ENCODE measurements at regions not wholly inside any gene's neighbourhood (a gene's known extent, or its start where the extent isn't known, plus 50 kb on each side); places are given as distances from the start of the nearest gene placed in this dataset.
"Not testable (repeated sequence)": the region's sequence is repeated elsewhere in the genome, so short reads cannot be mapped to it uniquely, and the experiment has no call there.

GRCh38 chr7:150156015-150156414, 167.1 kb upstream of the LRRC61 start:
- not testable (repeated sequence) for H3K4me1 ChIP-seq (ENCODE audit: control insufficient read depth, insufficient read depth, low read length); H3K9ac ChIP-seq (ENCODE audit: low read length); H3K9me3 ChIP-seq (ENCODE audit: control insufficient read depth, insufficient read depth, low read depth, low read length); H3K4me3 ChIP-seq (ENCODE audit: low read depth, low read length); H3K36me3 ChIP-seq (ENCODE audit: control insufficient read depth, insufficient read depth, low read length); H3K27ac ChIP-seq (ENCODE audit: low read depth, low read length)
- H3K27me3 ChIP-seq (ENCODE audit: control insufficient read depth, insufficient read depth, low read length) = peaks cover 13% of the 10 kb centered on the region; the same call in 1 of the 2 replicates

- H3K27me3 ChIP-seq (ENCODE audit: control insufficient read depth, insufficient read depth, low read length) = peaks cover 13% of the 10 kb centered on the region; the same call in 1 of the 2 replicates
- not testable (repeated sequence) for H3K4me1 ChIP-seq (ENCODE audit: control insufficient read depth, insufficient read depth, low read length); H3K9me3 ChIP-seq (ENCODE audit: control insufficient read depth, insufficient read depth, low read depth, low read length); H3K27ac ChIP-seq (ENCODE audit: low read depth, low read length); H3K36me3 ChIP-seq (ENCODE audit: control insufficient read depth, insufficient read depth, low read length); H3K4me3 ChIP-seq (ENCODE audit: low read depth, low read length); H3K9ac ChIP-seq (ENCODE audit: low read length)
Measured at GRCh38 chr7:150158696-150159095, 164.5 kb upstream of the LRRC61 start.

DNA sequence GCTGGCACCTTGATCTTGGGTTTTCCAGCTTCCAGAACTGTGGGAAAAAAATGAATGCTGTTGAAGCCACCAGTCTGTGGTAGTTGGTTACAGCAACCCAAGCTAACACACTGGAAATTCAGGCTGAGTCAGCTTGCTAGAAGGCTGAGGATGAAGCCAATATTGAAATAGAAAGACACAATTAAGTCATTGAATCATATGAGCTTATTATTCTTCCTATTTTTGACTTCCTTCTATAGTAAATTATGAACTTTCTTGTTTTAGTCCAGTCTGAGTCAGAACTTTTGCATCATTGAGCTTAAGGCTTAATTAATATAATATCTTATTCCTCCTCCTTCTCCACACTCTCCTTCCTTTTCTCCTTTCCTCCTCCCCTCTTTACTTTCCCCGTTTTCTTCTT, 153.6 kb upstream of the LRRC61 start:
- H3K9ac ChIP-seq (ENCODE audit: low read length); H3K9me3 ChIP-seq (ENCODE audit: control insufficient read depth, insufficient read depth, low read depth, low read length); H3K27me3 ChIP-seq (ENCODE audit: control insufficient read depth, insufficient read depth, low read length); H3K4me1 ChIP-seq (ENCODE audit: control insufficient read depth, insufficient read depth, low read length); H3K4me3 ChIP-seq (ENCODE audit: low read depth, low read length); H3K27ac ChIP-seq (ENCODE audit: low read depth, low read length); H3K36me3 ChIP-seq (ENCODE audit: control insufficient read depth, insufficient read depth, low read length): not testable (repeated sequence)

GRCh38 chr7:150169943-150170490, 153.1 kb upstream of the LRRC61 start:
- H3K9me3 ChIP-seq (ENCODE audit: control insufficient read depth, insufficient read depth, low read depth, low read length); H3K27ac ChIP-seq (ENCODE audit: low read depth, low read length): not testable (repeated sequence)

DNA sequence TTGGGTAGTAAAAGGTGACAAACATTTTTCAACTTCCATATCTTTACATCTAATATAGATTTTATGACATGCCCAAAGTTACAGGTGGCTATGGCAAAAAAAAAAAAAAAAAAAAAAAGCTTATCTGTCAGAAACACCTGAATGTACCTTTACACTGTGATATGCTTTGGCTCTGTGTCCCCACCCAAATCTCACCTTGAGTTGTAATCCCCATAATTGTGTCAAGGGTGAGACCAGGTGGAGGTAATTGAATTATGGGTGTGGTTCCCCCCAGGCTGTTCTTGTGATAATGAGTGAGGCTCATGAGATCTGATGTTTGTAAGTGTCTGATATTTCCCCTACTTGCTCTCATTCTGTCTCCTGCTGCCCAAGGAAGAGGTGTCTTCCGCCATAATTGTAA, 139.6 kb upstream of the LRRC61 start:
- H3K9ac ChIP-seq (ENCODE audit: low read length); H3K36me3 ChIP-seq (ENCODE audit: control insufficient read depth, insufficient read depth, low read length); H3K27ac ChIP-seq (ENCODE audit: low read depth, low read length); H3K4me3 ChIP-seq (ENCODE audit: low read depth, low read length); H3K9me3 ChIP-seq (ENCODE audit: control insufficient read depth, insufficient read depth, low read depth, low read length); H3K27me3 ChIP-seq (ENCODE audit: control insufficient read depth, insufficient read depth, low read length); H3K4me1 ChIP-seq (ENCODE audit: control insufficient read depth, insufficient read depth, low read length): not testable (repeated sequence)

More at GRCh38 chr7:150169943-150170490, 153.1 kb upstream of the LRRC61 start:
- H3K4me1 ChIP-seq (ENCODE audit: control insufficient read depth, insufficient read depth, low read length); H3K36me3 ChIP-seq (ENCODE audit: control insufficient read depth, insufficient read depth, low read length); H3K4me3 ChIP-seq (ENCODE audit: low read depth, low read length); H3K27me3 ChIP-seq (ENCODE audit: control insufficient read depth, insufficient read depth, low read length); H3K9ac ChIP-seq (ENCODE audit: low read length): not testable (repeated sequence)

DNA sequence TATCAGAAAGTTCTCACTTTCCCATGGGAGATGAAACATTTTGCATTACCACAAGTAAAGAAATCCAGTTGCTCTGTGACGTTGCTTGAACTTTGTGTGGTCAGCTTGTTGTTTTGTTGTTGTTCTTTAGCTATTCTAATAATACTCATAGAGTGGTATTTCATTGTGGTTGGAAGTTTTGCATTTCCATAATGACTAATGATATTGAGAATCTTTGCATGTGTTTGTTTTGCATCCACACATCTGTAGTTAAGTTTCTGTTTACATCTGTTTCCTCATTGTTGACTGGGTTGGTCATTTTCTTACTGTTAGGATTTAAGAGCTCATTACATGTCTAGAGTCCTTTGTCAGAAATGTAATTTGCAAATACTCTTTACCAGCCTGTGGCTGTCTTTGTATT, 133.2 kb upstream of the LRRC61 start:
- H3K4me3 ChIP-seq (ENCODE audit: low read depth, low read length); H3K9me3 ChIP-seq (ENCODE audit: control insufficient read depth, insufficient read depth, low read depth, low read length); H3K4me1 ChIP-seq (ENCODE audit: control insufficient read depth, insufficient read depth, low read length); H3K27ac ChIP-seq (ENCODE audit: low read depth, low read length); H3K9ac ChIP-seq (ENCODE audit: low read length); H3K36me3 ChIP-seq (ENCODE audit: control insufficient read depth, insufficient read depth, low read length); H3K27me3 ChIP-seq (ENCODE audit: control insufficient read depth, insufficient read depth, low read length): not testable (repeated sequence)

DNA sequence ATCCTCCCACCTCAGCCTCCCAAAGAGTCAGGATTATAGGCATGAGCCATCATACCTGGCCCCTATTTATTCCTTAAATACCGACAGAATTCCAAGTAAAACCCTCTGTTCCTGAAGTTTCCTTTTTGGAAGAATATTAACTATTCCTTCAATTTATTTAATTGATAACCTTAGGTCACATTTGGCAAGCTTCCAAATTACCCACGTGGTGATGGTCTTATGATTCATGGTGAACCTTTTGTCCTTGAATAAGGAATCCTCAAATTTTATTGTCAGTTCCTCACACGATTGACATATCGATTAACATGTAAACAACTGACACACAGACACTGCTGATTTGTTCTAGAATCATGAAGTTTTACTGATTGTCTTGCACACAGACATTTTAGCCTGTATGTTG, 130.6 kb upstream of the LRRC61 start:
- H3K9me3 ChIP-seq (ENCODE audit: control insufficient read depth, insufficient read depth, low read depth, low read length); H3K4me1 ChIP-seq (ENCODE audit: control insufficient read depth, insufficient read depth, low read length): not testable (repeated sequence)

GRCh38 chr7:150193866-150194265, 129.3 kb upstream of the LRRC61 start:
- not testable (repeated sequence) for H3K27ac ChIP-seq (ENCODE audit: low read depth, low read length); H3K9ac ChIP-seq (ENCODE audit: low read length); H3K27me3 ChIP-seq (ENCODE audit: control insufficient read depth, insufficient read depth, low read length); H3K4me1 ChIP-seq (ENCODE audit: control insufficient read depth, insufficient read depth, low read length); H3K4me3 ChIP-seq (ENCODE audit: low read depth, low read length); H3K36me3 ChIP-seq (ENCODE audit: control insufficient read depth, insufficient read depth, low read length); H3K9me3 ChIP-seq (ENCODE audit: control insufficient read depth, insufficient read depth, low read depth, low read length)

More for the DNA sequence above, 130.6 kb upstream of the LRRC61 start:
- H3K9ac ChIP-seq (ENCODE audit: low read length); H3K36me3 ChIP-seq (ENCODE audit: control insufficient read depth, insufficient read depth, low read length); H3K27ac ChIP-seq (ENCODE audit: low read depth, low read length); H3K27me3 ChIP-seq (ENCODE audit: control insufficient read depth, insufficient read depth, low read length); H3K4me3 ChIP-seq (ENCODE audit: low read depth, low read length): not testable (repeated sequence)

All from HUES6 (cell line).